Body of pancreas (tissue), 4 donors: ENCODE measurements at regions not wholly inside any gene's neighbourhood (a gene's known extent, or its start where the extent isn't known, plus 50 kb on each side); places are given as distances from the start of the nearest gene placed in this dataset.

Source experiments
- CTCF ChIP-seq, 7 experiments: fragments of 450-650 bp in 4 of 7; fragments of 200-600 bp in 3 of 7; sonication (generic) in 3 of 7; IDR thresholded peaks; one replicate each; pipeline ENCODE4 v1.5.1; 2016 to 2019; ENCODE audit warnings: antibody characterized with exemption in 7 of 7
- POLR2A ChIP-seq, 3 donors: fragments of 450-650 bp; IDR thresholded peaks; one replicate each; pipeline ENCODE4 v1.6.1; 2016; ENCODE audit warnings: antibody characterized with exemption in 3 of 3, mild to moderate bottlenecking in 2 of 3

- no peak for TF ChIP-seq POLR2A (IDR thresholded peaks at IDR 0.05)
- no peak for TF ChIP-seq CTCF (IDR thresholded peaks at IDR 0.05)
These were observed 109.1 kb downstream of the TFAP2B start for GRCh38 chr6:50927800-50928199.
